GM12878 (cell line): ENCODE measurements at regions not wholly inside any gene's neighbourhood (a gene's known extent, or its start where the extent isn't known, plus 50 kb on each side); places are given as distances from the start of the nearest gene placed in this dataset.

Source experiments
- ATAC-seq: fragments of 200-7000 bp; cut with Tn5 transposase; 3 replicates; pipeline ENCODE4 v1.9.1; 2020; ENCODE audit warnings: mild to moderate bottlenecking, moderate library complexity
- BruUV-seq: library from RNA; stranded (reverse); fragments of 400-500 nt; replicated peaks from 2 replicates; lab custom pipeline; 2021; lab: Mats Ljungman, UMichigan
- CTCF ChIA-PET: fragments of 300-600 bp; sonication (Branson Sonifier 250); formaldehyde crosslinking; extraction: SDS; loops from one replicate; lab custom pipeline; 2021; ENCODE audit warnings: inconsistent platforms; lab: Yijun Ruan, JAX
- POLR2A ChIA-PET: fragments of 350-600 bp; formaldehyde crosslinking; extraction: SDS; loops from one replicate; lab custom pipeline; 2021; ENCODE audit warnings: inconsistent platforms; lab: Charles Lee
- RAD21 ChIA-PET: fragments of 300-600 bp; sonication (Branson Sonifier 250); formaldehyde crosslinking; loops from one replicate; lab custom pipeline; 2023; ENCODE audit warnings: antibody characterized with exemption; ENCODE audit not compliant: unreplicated experiment; lab: Charles Lee
- SMC1A ChIA-PET: fragments of 300-600 bp; sonication (Branson Sonifier 250); formaldehyde crosslinking; loops from one replicate; lab custom pipeline; 2023; ENCODE audit not compliant: unreplicated experiment, uncharacterized antibody; lab: Charles Lee
- DNase-seq: peaks from one replicate; pipeline ENCODE4 v3.0.0-alpha.2; 2011; ENCODE audit warnings: low read depth, low spot score
- FAIRE-seq: peaks from 3 replicates; lab custom pipeline; 2011; peaks lifted over from hg19 to GRCh38; lab: Jason Lieb, UNC
- H2AFZ ChIP-seq: 2 replicates; pipeline ENCODE4 v1.6.0; 2011; ENCODE audit warnings: low read depth, low read length, control low read depth; ENCODE audit not compliant: control insufficient read depth
- H3K27ac ChIP-seq: 2 replicates; pipeline ENCODE4 v1.5.1; 2011; ENCODE audit warnings: control low read depth; ENCODE audit not compliant: control insufficient read depth, insufficient read depth
- H3K27me3 ChIP-seq, 2 experiments: replicated peaks in 1 of 2; 2 replicates each; pipeline versions ENCODE4 v1.6.0 to v1.6.1; 2011; ENCODE audit warnings: low read length in 1 of 2; ENCODE audit not compliant: control insufficient read depth in 2 of 2, insufficient read depth in 2 of 2
- H3K36me3 ChIP-seq, 2 experiments: 2 replicates each; pipeline ENCODE4 v1.5.1; 2011; ENCODE audit warnings: low read length in 1 of 2; ENCODE audit not compliant: control insufficient read depth in 2 of 2, insufficient read depth in 2 of 2
- H3K4me1 ChIP-seq: 2 replicates; pipeline ENCODE4 v1.6.1; 2011; ENCODE audit warnings: mild to moderate bottlenecking, low read length, moderate library complexity, mixed read lengths; ENCODE audit not compliant: control insufficient read depth, insufficient read depth
- H3K4me2 ChIP-seq: 2 replicates; pipeline ENCODE4 v1.6.0; 2011; ENCODE audit warnings: control low read depth; ENCODE audit not compliant: control insufficient read depth, insufficient read depth
- H3K4me3 ChIP-seq: fragments of 200-600 bp; sonication (generic); 2 replicates; pipeline ENCODE4 v1.5.1; 2016
- H3K79me2 ChIP-seq: 2 replicates; pipeline ENCODE4 v1.6.0; 2011; ENCODE audit warnings: low read length; ENCODE audit not compliant: control insufficient read depth, insufficient read depth
- H3K9ac ChIP-seq: 2 replicates; pipeline ENCODE4 v1.8.0; 2011; ENCODE audit warnings: low read length, control low read depth, mixed read lengths; ENCODE audit not compliant: control insufficient read depth, insufficient read depth
- H3K9me3 ChIP-seq: replicated peaks from 3 replicates; pipeline ENCODE4 v1.5.1; 2011; ENCODE audit warnings: mild to moderate bottlenecking, low read length; ENCODE audit not compliant: control insufficient read depth, insufficient read depth
- H4K20me1 ChIP-seq: 2 replicates; pipeline ENCODE4 v1.6.0; 2011; ENCODE audit not compliant: control insufficient read depth, insufficient read depth
- EP300 ChIP-seq, 2 experiments: fragments of 150-350 bp in 1 of 2; IDR thresholded peaks; 2 replicates each; pipeline ENCODE4 v1.6.1; 2011 to 2012; ENCODE audit warnings: low read depth in 2 of 2, low read length in 2 of 2, borderline replicate concordance in 1 of 2, improper control_type of control experiment in 1 of 2, inconsistent platforms in 1 of 2; ENCODE audit not compliant: control insufficient read depth in 1 of 2
- FOS ChIP-seq: IDR thresholded peaks from 3 replicates; pipeline ENCODE4 v1.6.1; 2011; ENCODE audit warnings: borderline replicate concordance; ENCODE audit not compliant: insufficient read length; ENCODE audit errors: extremely low read depth
- HDAC2 ChIP-seq: fragments of 200-600 bp; sonication (generic); IDR thresholded peaks from 2 replicates; pipeline ENCODE4 v1.6.1; 2017
- IKZF1 ChIP-seq: fragments of 450-650 bp; conservative IDR thresholded peaks from 2 replicates; pipeline ENCODE4 v1.6.1; 2017; ENCODE audit warnings: antibody characterized with exemption, mild to moderate bottlenecking
- RAD51 ChIP-seq: fragments of 450-650 bp; IDR thresholded peaks from 2 replicates; pipeline ENCODE4 v1.6.1; 2016; ENCODE audit warnings: moderate library complexity, mild to moderate bottlenecking, inconsistent platforms
- SREBF2 ChIP-seq: IDR thresholded peaks from 2 replicates; pipeline ENCODE4 v1.6.1; 2012; ENCODE audit warnings: mild to moderate bottlenecking, low read length
- ZBED1 ChIP-seq: IDR thresholded peaks from 2 replicates; pipeline ENCODE4 v1.6.1; 2016; ENCODE audit warnings: borderline replicate concordance
- ZNF207 ChIP-seq: fragments of 450-650 bp; IDR thresholded peaks from 2 replicates; pipeline ENCODE4 v1.6.1; 2014; ENCODE audit warnings: antibody characterized with exemption, mild to moderate bottlenecking, borderline replicate concordance
- whole genome bisulfite sequencing: methylation state at CpG from one replicate; pipeline ENCODE4 v1.1.6; 2016; ENCODE audit warnings: low lambda C conversion rate; ENCODE audit not compliant: insufficient replicate concordance, insufficient coverage; ENCODE audit errors: missing lambda C conversion rate; 5-methylcytosine and 5-hydroxymethylcytosine counted together
- in situ Hi-C: fragments of 300-500 bp; cut with MboI; formaldehyde crosslinking; loops from 9 replicates; pipeline ENCODE4 v1.14.3; 2018; ENCODE audit warnings: mixed read lengths
- intact Hi-C: fragments of 100-400 bp; cut with micrococcal nuclease; formaldehyde crosslinking; loops from one replicate; pipeline ENCODE4 v1.14.2; 2022; ENCODE audit not compliant: unreplicated experiment
- TF ChIP-seq, protein P1 (sequence below): IDR thresholded peaks from 2 replicates; pipeline ENCODE4 v1.6.1; 2011; ENCODE audit warnings: borderline replicate concordance, low read depth, mild to moderate bottlenecking, moderate library complexity, mixed read lengths, low read length; ENCODE audit not compliant: insufficient read depth; ENCODE audit errors: extremely low read length

- Histone ChIP-seq H2AFZ (no peak overlapping the region), H3K79me2 (no peaks in the 10 kb centered on the region), H4K20me1 (no peaks in the 10 kb centered on the region), H3K4me2 (no peak overlapping the region), H3K27ac (no peak overlapping the region), H3K9me3 (no peaks in the 10 kb centered on the region; the same call in 2 of the 3 replicates), H3K36me3 (no peaks in the 10 kb centered on the region), H3K4me3 (no peak overlapping the region), H3K4me1 (no peaks in the 10 kb centered on the region), H3K27me3 (no peaks in the 10 kb centered on the region), H3K9ac (no peak overlapping the region)
- DNase-seq = no peak
- in situ Hi-C loops (no loop called here), intact Hi-C loops (no loop called here)
- ChIA-PET POLR2A (no interaction called here), RAD21 (no interaction called here), CTCF (interaction anchor here (1.5 kb wide), 1 partner anchor 9 kb away, joined by 4 read pairs; no protein-coding TSS in a partner anchor), SMC1A (no interaction called here)
- BruUV-seq = no TSS peak
- TF ChIP-seq, protein P1, sequence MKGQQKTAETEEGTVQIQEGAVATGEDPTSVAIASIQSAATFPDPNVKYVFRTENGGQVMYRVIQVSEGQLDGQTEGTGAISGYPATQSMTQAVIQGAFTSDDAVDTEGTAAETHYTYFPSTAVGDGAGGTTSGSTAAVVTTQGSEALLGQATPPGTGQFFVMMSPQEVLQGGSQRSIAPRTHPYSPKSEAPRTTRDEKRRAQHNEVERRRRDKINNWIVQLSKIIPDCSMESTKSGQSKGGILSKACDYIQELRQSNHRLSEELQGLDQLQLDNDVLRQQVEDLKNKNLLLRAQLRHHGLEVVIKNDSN = no peak
- TF ChIP-seq ZBED1 (no peak), SREBF2 (no peak), IKZF1 (no peak), ZNF207 (no peak), HDAC2 (no peak), RAD51 (no peak), FOS (no peak), EP300 (IDR thresholded peaks at IDR 0.05; ENCODE audit: borderline replicate concordance in 1 of 2, control insufficient read depth in 1 of 2, low read depth in 2 of 2, low read length in 2 of 2) (no peak)
- ATAC-seq = no peak
- FAIRE-seq = no peak
- WGBS = 25% methylated on average over 2 of the region's 2 CpGs
Observed at GRCh38 chr4:189126040-189126439, 814.6 kb upstream of the FRG1 start.
